Right lobe of liver (tissue), 6 donors: ENCODE measurements at regions not wholly inside any gene's neighbourhood (a gene's known extent, or its start where the extent isn't known, plus 50 kb on each side); places are given as distances from the start of the nearest gene placed in this dataset.

Source experiments
- ATAC-seq, 4 donors: fragments of 200-7000 bp; cut with Tn5 transposase; one replicate each; pipeline ENCODE4 v1.9.1; 2020; ENCODE audit warnings: mild to moderate bottlenecking in 4 of 4, moderate library complexity in 4 of 4
- DNase-seq, 3 donors: peaks; one replicate each; pipeline ENCODE4 v3.0.0-alpha.2; 2020
- H3K27ac ChIP-seq, 3 donors: fragments of 200-600 bp; one replicate each; pipeline ENCODE4 v1.8.0; 2022
- H3K27me3 ChIP-seq, 2 donors: fragments of 200-600 bp; one replicate each; pipeline ENCODE4 v1.8.0; 2022
- H3K36me3 ChIP-seq, 4 donors: fragments of 200-600 bp; sonication (generic) in 1 of 4; one replicate each; pipeline versions ENCODE4 v1.5.1 to v1.8.0; 2017 to 2022; ENCODE audit warnings: control low read depth in 1 of 4
- H3K4me1 ChIP-seq, 4 donors: fragments of 200-600 bp; sonication (generic) in 1 of 4; one replicate each; pipeline versions ENCODE4 v1.5.1 to v1.8.0; 2017 to 2022; ENCODE audit warnings: control low read depth in 1 of 4
- H3K4me3 ChIP-seq, 3 donors: fragments of 200-600 bp; one replicate each; pipeline ENCODE4 v1.8.0; 2022
- H3K9me3 ChIP-seq, 4 donors: fragments of 200-600 bp; sonication (generic) in 1 of 4; one replicate each; pipeline versions ENCODE4 v1.5.1 to v1.8.0; 2017 to 2022; ENCODE audit warnings: control low read depth in 1 of 4
- CTCF ChIP-seq, 4 donors: fragments of 200-600 bp in 3 of 4; fragments of 450-650 bp in 1 of 4; IDR thresholded peaks; one replicate each; pipeline versions ENCODE4 v1.5.1 to v1.8.0; 2016 to 2022; ENCODE audit warnings: antibody characterized with exemption in 4 of 4, mild to moderate bottlenecking in 2 of 4
- POLR2A ChIP-seq: fragments of 450-650 bp; IDR thresholded peaks from one replicate; pipeline ENCODE4 v1.6.1; 2017; ENCODE audit warnings: antibody characterized with exemption, mild to moderate bottlenecking
- WGBS: methylation state at CpG from one replicate; pipeline ENCODE4 v1.1.6; 2018; ENCODE audit warnings: low coverage, low lambda C conversion rate; ENCODE audit not compliant: insufficient coverage; ENCODE audit errors: missing lambda C conversion rate; 5-methylcytosine and 5-hydroxymethylcytosine counted together
- intact Hi-C, 2 donors: fragments of 100-400 bp; cut with DNase I; formaldehyde crosslinking; loops; one replicate each; pipeline versions ENCODE4 v1.11.2 to v1.14.1; 2022
- donor health status: DM: no; HTN: yes; CAD: no.
- donor health status: DM: no; HTN: no; CAD: no.
- donor health status: DM: no; HTN: no; CAD: no.
- donor health status: DM: no; HTN: yes; CAD: no.
- donor health status: DM: no; HTN: yes; CAD: no.

- DNase-seq (no peak), ATAC-seq (no peak)
- intact Hi-C loops, result no loop called here
- 30% methylated on average over 9 of the region's 9 CpGs for WGBS
- no peaks in the 10 kb centered on the region for H3K9me3 ChIP-seq
- H3K4me1 ChIP-seq, result no peaks in the 10 kb centered on the region
- H3K27ac ChIP-seq, result no peak overlapping the region
- no peaks in the 10 kb centered on the region for H3K36me3 ChIP-seq
- no peaks in the 10 kb centered on the region for H3K27me3 ChIP-seq
- TF ChIP-seq POLR2A (no peak), CTCF (IDR thresholded peaks at IDR 0.05) (no peak)
- H3K4me3 ChIP-seq, result no peak overlapping the region
These were observed 65.7 kb upstream of the CARD11 start for GRCh38 chr7:3109311-3109915.

- Histone ChIP-seq H3K36me3 (no peaks in the 10 kb centered on the region), H3K4me1 (no peaks in the 10 kb centered on the region), H3K9me3 (no peaks in the 10 kb centered on the region), H3K27ac (no peak overlapping the region), H3K4me3 (no peak overlapping the region), H3K27me3 (no peaks in the 10 kb centered on the region)
- TF ChIP-seq CTCF (IDR thresholded peaks at IDR 0.05) (no peak), POLR2A (no peak)
- WGBS, result 38% methylated on average over 3 of the region's 5 CpGs
- ATAC-seq, result peak in 1 of 4 donors; percentile 19
- DNase-seq, result no peak
- intact Hi-C loops, result no loop called here
These were observed 68.9 kb upstream of the CARD11 start for GRCh38 chr7:3112479-3113134.

GRCh38 chr7:3114917-3115316, 71.2 kb upstream of the CARD11 start:
- Histone ChIP-seq H3K36me3 (no peaks in the 10 kb centered on the region), H3K9me3 (no peaks in the 10 kb centered on the region), H3K4me3 (no peak overlapping the region), H3K27me3 (no peaks in the 10 kb centered on the region), H3K4me1 (no peaks in the 10 kb centered on the region), H3K27ac (no peak overlapping the region)
- no peak for TF ChIP-seq POLR2A
- no peak for TF ChIP-seq CTCF (IDR thresholded peaks at IDR 0.05)
- ATAC-seq, result no peak
- intact Hi-C loops, result no loop called here
- DNase-seq, result peak in 1 of 3 donors; percentile 1
- 43% methylated on average over 5 of the region's 5 CpGs for WGBS

- Histone ChIP-seq H3K27ac (no peak overlapping the region), H3K36me3 (no peaks in the 10 kb centered on the region), H3K9me3 (no peaks in the 10 kb centered on the region), H3K4me3 (no peak overlapping the region), H3K4me1 (no peaks in the 10 kb centered on the region), H3K27me3 (no peaks in the 10 kb centered on the region)
- TF ChIP-seq POLR2A, result no peak
- TF ChIP-seq CTCF (IDR thresholded peaks at IDR 0.05), result no peak
- intact Hi-C loops, result no loop called here
- whole genome bisulfite sequencing, result 33% methylated on average over 2 of the region's 2 CpGs
- DNase-seq, result peak in 1 of 3 donors; percentile 11
- ATAC-seq, result no peak
These were observed 73.4 kb upstream of the CARD11 start for GRCh38 chr7:3117081-3117480.
